NCI-H2081 treated with DMSO at 0.1 percent for 48 hours (cell line): ENCODE measurements at regions not wholly inside any gene's neighbourhood (a gene's known extent, or its start where the extent isn't known, plus 50 kb on each side); places are given as distances from the start of the nearest gene placed in this dataset.
"Not testable (repeated sequence)": the region's sequence is repeated elsewhere in the genome, so short reads cannot be mapped to it uniquely, and the experiment has no call there.

ENCODE experiments used
- DNase-seq: peaks from one replicate; lab custom pipeline; 2025; lab: John Stamatoyannopoulos, UW

- no peak for DNase-seq
Measured at GRCh38 chr2:11922294-11922693, 175.9 kb downstream of the LPIN1 start.

DNA sequence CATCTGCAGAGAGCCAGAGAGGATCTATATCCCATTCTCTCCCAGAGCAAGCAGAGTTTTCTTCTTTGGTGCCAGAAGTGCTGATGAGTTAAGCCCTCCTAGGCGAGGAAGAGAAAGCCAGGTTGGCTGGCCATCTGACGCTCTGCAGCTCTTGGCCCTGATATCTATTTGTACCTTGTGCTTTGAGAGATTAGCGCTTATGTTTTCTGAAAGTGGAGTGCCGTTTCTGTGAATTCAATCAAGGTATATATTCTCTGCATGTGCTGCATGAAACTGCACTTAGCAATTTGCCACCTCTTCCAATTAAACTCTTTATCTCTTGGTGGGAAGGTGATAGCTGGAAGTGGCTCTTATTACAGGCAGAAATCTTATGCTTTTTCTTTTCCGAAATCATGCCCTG, 177.5 kb downstream of the LPIN1 start:
- DNase-seq = no peak

DNA sequence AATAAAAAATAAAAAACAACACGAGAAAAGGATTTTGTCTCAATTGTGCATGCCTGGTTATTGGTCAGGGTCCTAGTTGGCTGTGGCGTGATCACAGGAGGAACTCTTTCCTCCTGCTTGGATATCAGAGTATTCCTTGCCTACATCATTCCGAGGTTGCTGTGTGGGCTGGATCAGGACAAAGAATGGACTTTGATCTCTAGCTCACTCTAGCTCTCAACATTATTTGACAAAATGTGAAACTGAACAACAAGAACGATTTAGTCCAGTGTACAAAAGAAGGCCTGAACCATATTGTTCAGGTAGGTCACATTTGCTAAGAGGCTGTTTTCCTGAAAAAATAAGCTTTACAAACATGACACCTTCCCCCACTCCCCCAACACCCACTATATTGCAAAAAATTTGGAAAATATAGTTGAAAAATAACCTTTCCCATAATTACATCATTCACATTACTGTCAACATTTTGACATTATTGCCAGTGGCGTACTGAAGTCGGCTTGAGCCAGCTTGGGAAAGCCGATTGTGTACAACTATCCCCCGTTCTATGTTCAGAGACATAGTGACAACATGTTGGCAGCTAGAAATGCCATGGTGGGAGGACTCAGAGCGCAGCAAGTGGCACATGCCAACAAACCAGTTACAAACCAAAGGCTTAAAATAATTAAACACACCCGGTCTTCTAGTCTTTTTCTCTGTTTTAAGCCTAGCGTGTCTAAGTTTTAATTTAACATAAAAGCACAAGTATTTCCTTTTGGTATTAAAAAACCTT, 179.0 kb downstream of the LPIN1 start:
- no peak for DNase-seq

DNA sequence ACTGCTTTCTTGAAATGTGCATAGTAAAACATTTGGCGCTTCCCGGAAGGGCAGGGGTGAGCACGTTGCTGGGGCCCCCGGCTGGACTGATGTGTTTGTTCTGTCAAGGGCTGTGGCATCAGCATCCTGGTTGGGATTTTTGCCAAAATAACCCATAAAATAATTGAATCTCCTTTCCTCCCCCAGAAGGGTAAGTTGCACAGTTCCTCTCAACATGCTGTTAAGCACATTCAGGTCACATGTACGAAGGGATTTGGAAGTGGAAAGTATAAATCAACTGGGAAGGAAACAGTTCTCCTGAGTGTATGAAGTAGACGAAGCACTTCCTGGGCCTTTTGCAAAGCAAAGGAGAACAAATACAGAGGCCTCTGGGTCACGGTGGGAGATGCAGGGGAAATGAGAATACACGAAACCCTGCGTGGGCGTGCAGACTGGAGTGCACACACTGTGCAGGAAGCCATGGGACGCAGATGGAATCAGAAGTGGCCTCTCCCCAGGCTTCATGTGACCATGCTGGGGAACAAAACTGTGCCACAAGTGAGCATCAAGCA, 183.9 kb downstream of the LPIN1 start:
- no peak for DNase-seq

- DNase-seq = no peak
Measured at GRCh38 chr2:11932048-11932512, 185.6 kb downstream of the LPIN1 start.

DNA sequence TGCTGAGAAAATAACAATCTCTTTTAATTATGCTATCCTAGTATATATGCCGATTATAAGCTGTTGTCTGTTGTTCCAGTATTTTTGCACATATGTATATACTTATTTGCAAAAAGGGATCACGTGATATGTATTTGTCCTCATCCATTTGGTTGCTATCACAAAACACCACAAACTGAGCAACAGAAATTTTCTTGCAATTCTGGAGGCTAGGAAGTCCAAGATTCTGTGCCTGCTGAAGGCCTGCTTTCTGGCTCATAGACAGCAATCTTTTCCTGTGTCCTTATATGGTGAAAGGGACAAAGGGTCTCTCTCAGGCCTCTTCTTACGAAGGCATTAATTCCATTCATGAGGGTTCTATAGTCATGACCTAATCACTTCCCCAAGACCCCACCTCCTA, 186.5 kb downstream of the LPIN1 start:
- no peak for DNase-seq

- DNase-seq = no peak
Measured at GRCh38 chr2:11933854-11934253, 187.4 kb downstream of the LPIN1 start.

DNA sequence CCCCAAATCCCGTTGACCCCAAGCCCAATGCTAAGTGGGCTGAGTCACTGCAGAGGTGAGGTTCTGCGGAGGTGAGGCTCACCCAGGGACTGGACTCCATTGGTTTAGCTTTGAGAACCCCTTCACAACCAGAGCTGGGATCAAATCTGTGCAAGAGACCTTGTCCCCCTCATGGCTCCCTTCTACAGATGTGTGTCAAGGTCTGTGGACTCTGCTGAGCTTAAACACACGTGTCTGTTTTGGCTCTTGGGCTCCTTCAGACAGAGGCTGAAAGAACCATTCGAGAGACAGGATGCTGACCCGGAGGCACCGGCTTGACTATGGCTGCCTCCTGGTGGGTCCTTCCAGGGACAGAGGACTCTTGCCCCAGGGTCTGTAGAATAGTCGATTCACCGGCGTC, 190.3 kb downstream of the LPIN1 start:
- DNase-seq = no peak

DNA sequence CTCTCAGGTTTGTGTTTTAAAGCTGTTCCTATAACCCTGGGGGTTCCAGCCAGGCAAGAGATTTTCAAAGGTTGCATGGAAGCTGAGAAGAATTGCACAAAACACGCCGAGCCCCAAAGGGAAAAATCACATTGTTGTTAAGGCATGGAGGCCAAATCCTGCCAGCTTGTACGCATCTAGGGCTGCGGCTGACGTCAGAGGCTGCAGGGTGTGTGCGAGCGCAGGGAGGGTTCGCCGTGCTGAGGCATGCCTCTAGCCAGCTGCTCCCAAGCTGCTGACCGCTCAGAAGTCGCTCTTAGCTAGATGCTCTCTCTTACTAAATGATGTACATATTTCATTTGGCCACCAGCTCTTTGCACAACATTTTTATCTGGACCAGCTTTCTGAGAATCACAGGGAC, 191.8 kb downstream of the LPIN1 start:
- DNase-seq = no peak

DNA sequence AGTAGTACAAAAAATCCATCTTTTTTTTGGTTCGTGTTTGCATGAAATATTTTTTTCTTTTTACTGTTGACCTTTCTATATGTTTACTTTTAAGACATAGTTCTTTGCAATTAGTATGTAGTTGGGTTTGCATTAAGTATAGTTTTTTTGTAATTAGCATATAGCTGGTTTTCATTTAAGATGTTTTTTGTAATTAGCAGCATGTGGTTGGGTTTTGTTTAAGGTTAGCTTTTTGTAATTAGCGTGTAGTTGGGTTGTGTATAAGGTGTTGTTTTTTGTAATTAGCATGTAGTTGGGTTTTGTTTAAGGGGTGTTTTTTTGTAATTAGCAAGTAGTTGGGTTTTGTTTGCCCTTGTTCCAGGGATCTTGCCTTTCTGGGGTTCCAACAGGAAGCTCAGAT, 193.1 kb downstream of the LPIN1 start:
- no peak for DNase-seq

GRCh38 chr2:11940121-11940743, 193.8 kb downstream of the LPIN1 start:
- DNase-seq = no peak

DNA sequence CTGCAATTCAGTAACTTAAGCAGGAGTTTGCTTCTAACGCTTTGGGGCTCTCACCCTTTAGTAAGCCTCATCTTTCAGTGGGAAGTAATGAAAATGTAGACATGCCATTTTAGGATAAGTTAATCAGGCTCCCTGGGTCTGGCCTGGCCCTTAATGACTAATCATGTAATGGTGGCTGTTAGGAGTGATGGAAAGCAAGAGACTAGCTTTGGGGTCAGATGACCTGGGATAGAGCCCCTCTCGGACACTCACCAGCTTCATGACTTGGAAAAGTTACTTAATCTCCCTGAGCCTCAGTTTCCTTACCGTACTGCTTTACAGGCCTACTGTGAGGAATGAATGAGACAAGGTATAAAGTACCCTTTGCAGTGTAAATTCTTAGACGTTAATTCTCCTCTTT, 194.4 kb downstream of the LPIN1 start:
- DNase-seq = no peak

- DNase-seq = no peak
Measured at GRCh38 chr2:11941201-11942177, 195.1 kb downstream of the LPIN1 start.

DNA sequence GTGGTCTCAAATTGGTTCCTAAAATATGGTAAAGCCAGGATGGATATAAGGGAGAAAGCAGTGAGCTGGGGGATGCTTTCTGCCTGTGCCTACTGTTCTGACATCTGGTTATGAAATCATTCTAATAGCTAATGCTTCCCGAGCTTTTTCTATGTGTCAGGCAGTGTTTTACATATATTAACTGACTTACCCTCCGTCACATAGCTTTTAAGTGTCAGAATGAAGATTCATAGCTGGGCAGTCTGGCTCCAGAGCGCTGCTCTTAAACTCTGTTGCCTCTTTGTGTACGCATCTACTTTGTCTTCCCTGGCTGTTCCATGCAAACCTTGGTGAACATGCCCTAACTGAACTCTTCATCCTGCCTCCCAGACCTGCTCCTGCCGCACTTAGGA, 195.7 kb downstream of the LPIN1 start:
- no peak for DNase-seq

GRCh38 chr2:11944311-11944710, 197.9 kb downstream of the LPIN1 start:
- DNase-seq = no peak

DNA sequence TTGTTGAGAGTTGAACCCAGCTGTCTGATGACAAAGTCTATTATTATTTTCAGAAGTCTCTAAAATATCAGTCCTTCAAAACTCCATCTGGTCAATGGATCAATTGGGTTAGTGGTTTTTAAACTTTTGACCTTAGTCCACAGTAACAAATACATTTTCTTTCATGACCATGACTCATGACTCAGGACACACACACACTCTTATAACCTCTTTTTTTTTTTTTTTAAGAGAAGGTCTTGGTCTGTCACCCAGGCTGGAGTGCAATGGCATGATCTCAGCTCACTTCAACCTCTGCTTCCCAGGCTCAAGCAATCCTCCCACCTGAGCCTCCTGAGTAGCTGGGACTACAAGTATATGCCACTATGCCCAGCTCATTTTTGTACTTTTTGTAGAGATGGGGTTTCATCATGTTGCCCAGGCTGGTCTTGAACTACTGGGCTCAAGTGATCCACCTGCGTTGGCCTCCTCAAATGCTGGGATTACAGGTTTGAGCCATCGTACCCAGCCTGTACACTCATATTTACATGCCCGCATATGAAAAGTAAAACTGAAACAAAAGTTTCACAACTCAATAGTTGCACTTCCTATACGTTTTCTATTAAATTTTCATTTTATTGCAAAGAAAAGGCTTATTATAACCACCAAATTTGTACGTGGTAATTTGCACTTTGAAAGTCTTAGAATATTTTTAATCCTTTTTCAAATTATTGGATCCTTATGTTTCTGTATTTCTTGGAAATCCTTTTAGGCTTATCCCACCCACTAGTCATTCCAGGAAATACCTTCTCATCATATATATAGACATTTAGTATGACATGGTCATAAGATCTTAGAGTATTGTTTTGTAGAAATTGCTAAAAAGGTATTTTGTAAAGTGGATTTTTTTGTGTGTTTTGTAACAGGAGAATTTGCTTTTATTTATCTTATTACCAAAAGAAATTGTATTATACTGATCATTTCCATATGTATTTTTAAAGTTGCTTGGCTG, 199.0 kb downstream of the LPIN1 start:
- no peak for DNase-seq

GRCh38 chr2:11947956-11948355, 201.5 kb downstream of the LPIN1 start:
- DNase-seq = no peak

DNA sequence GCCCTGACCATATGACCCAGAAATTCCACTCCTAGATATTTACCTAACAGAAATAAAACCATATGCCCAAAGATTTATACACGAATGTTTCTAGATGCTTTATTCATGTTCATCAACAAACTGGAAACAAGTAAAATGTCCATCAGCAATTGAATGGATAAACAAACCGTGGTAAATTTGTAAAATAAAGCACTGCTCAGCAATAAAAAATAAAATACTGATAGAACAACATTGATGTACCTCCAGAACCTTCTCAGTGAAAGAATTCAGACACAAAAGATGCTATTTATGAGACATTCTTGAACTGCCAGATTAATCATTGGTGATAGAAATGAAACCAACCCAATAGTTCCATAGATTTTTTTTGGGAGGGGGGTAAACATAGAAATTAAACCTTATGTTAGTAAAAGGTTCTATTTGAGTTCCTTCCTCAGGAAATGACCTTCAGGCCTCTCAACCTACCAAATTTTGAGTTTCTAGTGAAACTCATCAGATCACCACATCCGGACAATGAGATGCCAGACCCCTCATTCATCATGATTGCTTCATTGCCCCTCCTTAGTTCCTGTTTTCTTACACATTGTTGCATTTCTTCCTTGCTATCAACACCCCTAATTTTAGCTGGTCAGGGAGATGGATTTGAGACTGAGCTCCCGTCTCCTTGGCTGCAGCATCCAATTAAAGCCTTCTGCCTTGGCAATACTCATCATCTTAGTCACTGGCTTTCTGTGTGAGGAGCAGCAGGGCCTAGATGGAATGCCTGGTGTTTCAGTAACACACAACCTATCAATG, 203.5 kb downstream of the LPIN1 start:
- no peak for DNase-seq

GRCh38 chr2:11950896-11951295, 204.5 kb downstream of the LPIN1 start:
- DNase-seq = no peak

DNA sequence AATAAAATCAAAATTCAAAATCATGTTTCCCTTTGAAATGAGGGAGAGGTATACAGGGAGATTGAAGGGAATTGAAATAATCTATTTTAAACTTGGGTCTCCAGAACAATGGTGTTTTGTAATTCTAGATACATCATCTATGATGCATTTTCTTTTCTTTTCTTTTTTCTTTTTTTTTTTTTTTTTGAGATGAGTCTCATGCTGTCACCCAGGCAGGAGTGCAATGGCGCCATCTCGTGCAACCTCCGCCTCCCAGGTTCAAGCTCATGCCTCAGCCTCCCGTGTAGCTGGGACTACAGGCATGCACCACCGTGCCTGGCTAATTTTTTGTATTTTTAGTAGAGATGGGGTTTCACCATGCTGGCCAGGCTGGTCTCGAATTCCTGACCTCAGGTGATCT, 205.1 kb downstream of the LPIN1 start:
- DNase-seq = not testable (repeated sequence)
